Breast epithelium (tissue), 4 donors: ENCODE measurements at regions not wholly inside any gene's neighbourhood (a gene's known extent, or its start where the extent isn't known, plus 50 kb on each side); places are given as distances from the start of the nearest gene placed in this dataset.

Experiments
- DNase-seq, 2 donors: peaks; one replicate each; pipeline ENCODE4 v3.0.0-alpha.2; 2019; ENCODE audit warnings: low spot score in 2 of 2
- H3K27ac ChIP-seq, 2 donors: fragments of 200-600 bp; sonication (generic) in 1 of 2; one replicate each; pipeline ENCODE4 v1.5.1; 2016 to 2019; ENCODE audit warnings: mild to moderate bottlenecking in 1 of 2
- H3K27me3 ChIP-seq, 2 donors: fragments of 200-600 bp; sonication (generic) in 1 of 2; one replicate each; pipeline versions ENCODE4 v1.5.1 to v1.6.0; 2017 to 2019; ENCODE audit warnings: control low read depth in 1 of 2, mild to moderate bottlenecking in 1 of 2
- H3K36me3 ChIP-seq: fragments of 200-600 bp; one replicate; pipeline ENCODE4 v1.5.1; 2019
- H3K4me1 ChIP-seq, 2 donors: fragments of 200-600 bp; sonication (generic); one replicate each; pipeline ENCODE4 v1.5.1; 2016 to 2019; ENCODE audit warnings: control low read depth in 1 of 2
- H3K4me3 ChIP-seq, 3 donors: fragments of 200-600 bp; sonication (generic); 1 replicate in 2 of 3; 2 replicates in 1 of 3; pipeline ENCODE4 v1.5.1; 2016 to 2019; ENCODE audit warnings: mild to moderate bottlenecking in 3 of 3, moderate library complexity in 2 of 3
- H3K9me3 ChIP-seq, 2 donors: fragments of 200-600 bp; sonication (generic) in 1 of 2; one replicate each; pipeline ENCODE4 v1.5.1; 2016 to 2019; ENCODE audit warnings: control low read depth in 1 of 2
- POLR2A ChIP-seq: fragments of 450-650 bp; IDR thresholded peaks from one replicate; pipeline ENCODE4 v1.6.1; 2016; ENCODE audit warnings: antibody characterized with exemption, mild to moderate bottlenecking, moderate library complexity
- POLR2AphosphoS5 ChIP-seq, 3 donors: sonication (generic); formaldehyde crosslinking; IDR thresholded peaks; one replicate each; pipeline ENCODE4 v1.6.1; 2017; ENCODE audit warnings: antibody characterized with exemption in 3 of 3
- intact Hi-C: fragments of 100-400 bp; cut with DNase I; formaldehyde crosslinking; loops from one replicate; pipeline ENCODE4 v1.15.1; 2023; ENCODE audit warnings: low total_unique reads
- TF ChIP-seq, protein P1 (sequence below), 3 donors: fragments of 450-650 bp; IDR thresholded peaks; one replicate each; pipeline ENCODE4 v1.5.1; 2016 to 2017; ENCODE audit warnings: antibody characterized with exemption in 3 of 3, mild to moderate bottlenecking in 3 of 3, moderate library complexity in 3 of 3

DNA sequence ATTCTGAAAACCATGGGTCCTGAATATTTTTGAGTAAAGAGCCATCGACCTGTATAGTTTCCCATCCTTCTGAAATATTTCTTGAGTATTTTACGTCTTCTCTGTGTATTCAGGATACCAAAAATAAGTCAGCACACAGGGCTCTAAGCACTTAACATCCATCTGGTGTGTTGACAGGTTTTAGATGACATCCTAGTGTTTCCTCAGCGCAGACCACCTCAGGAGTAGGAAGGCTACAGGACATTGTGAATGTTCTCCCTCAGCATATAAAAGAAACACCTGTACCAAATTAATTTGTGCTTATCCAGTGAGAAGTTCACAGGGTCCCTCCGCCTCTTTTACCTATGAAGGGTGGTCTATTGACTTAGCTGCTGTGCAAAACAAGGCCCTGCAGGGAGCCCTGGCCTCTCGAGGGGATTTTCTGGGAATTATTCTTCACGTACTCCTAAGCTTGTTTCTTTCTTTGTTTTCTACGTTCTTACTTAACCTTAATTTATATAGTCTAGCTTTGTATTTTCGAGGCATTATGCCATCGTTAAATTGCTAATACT is 241.8 kb downstream of the FBXO8 start:
- no peak overlapping the region for H3K4me3 ChIP-seq
- no peak for DNase-seq
- H3K4me1 ChIP-seq = no peaks in the 10 kb centered on the region
- H3K36me3 ChIP-seq = no peaks in the 10 kb centered on the region
- no peaks in the 10 kb centered on the region for H3K9me3 ChIP-seq
- TF ChIP-seq, protein P1, sequence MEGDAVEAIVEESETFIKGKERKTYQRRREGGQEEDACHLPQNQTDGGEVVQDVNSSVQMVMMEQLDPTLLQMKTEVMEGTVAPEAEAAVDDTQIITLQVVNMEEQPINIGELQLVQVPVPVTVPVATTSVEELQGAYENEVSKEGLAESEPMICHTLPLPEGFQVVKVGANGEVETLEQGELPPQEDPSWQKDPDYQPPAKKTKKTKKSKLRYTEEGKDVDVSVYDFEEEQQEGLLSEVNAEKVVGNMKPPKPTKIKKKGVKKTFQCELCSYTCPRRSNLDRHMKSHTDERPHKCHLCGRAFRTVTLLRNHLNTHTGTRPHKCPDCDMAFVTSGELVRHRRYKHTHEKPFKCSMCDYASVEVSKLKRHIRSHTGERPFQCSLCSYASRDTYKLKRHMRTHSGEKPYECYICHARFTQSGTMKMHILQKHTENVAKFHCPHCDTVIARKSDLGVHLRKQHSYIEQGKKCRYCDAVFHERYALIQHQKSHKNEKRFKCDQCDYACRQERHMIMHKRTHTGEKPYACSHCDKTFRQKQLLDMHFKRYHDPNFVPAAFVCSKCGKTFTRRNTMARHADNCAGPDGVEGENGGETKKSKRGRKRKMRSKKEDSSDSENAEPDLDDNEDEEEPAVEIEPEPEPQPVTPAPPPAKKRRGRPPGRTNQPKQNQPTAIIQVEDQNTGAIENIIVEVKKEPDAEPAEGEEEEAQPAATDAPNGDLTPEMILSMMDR (IDR thresholded peaks at IDR 0.05) = no peak
- TF ChIP-seq POLR2AphosphoS5 (IDR thresholded peaks at IDR 0.05) (no peak), POLR2A (no peak)
- intact Hi-C loops = no loop called here
- H3K27ac ChIP-seq = no peak overlapping the region
- no peaks in the 10 kb centered on the region for H3K27me3 ChIP-seq

DNA sequence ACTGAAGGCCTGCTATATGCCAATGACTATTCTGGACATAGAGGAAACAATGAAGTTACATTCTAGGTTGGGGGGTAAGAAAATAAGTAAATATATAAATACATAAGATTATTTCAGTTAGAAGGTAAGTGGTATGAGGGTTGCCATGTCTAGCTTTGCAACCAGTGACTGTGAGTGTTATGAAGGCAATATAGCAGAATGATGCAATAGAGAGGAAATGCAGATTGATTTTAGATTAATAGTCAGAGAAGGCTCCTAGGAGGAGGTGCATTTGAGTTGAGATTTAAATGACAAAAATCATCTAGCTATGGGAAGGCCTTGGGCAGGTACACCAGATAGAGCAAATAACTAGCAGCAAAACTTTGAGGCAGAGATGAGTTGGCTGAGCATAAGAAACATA is 243.2 kb downstream of the FBXO8 start:
- Histone ChIP-seq H3K4me1 (no peaks in the 10 kb centered on the region), H3K27ac (no peak overlapping the region), H3K4me3 (no peak overlapping the region), H3K27me3 (no peaks in the 10 kb centered on the region), H3K36me3 (no peaks in the 10 kb centered on the region), H3K9me3 (no peaks in the 10 kb centered on the region)
- intact Hi-C loops = no loop called here
- DNase-seq = no peak
- TF ChIP-seq, protein P1 (IDR thresholded peaks at IDR 0.05) = no peak
- TF ChIP-seq POLR2A = no peak
- TF ChIP-seq POLR2AphosphoS5 (IDR thresholded peaks at IDR 0.05) = no peak

DNA sequence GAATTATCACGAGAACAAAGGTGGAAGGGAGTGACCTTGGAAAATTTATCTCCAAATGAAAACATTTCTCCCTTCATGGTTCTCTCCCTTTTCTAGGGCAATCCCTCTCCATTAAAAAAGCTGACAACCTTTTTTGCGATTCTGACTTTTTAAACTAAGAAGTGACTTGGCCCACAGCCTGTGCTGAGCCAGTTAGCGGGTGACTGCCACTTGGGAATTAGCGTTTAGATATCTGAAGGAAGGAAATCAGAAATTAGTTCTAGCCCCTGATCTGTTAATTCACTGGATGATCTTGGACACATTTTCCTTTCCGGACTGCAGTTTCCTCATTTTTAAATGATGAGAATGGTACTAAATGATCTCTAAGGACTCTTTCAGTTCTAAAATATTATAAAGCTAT is 245.0 kb downstream of the FBXO8 start:
- Histone ChIP-seq H3K27me3 (no peaks in the 10 kb centered on the region), H3K9me3 (no peaks in the 10 kb centered on the region), H3K27ac (no peak overlapping the region), H3K4me1 (no peaks in the 10 kb centered on the region), H3K4me3 (no peak overlapping the region), H3K36me3 (no peaks in the 10 kb centered on the region)
- TF ChIP-seq POLR2A (no peak), POLR2AphosphoS5 (IDR thresholded peaks at IDR 0.05) (no peak)
- TF ChIP-seq, protein P1 (IDR thresholded peaks at IDR 0.05) = no peak
- no peak for DNase-seq
- intact Hi-C loops = no loop called here

DNA sequence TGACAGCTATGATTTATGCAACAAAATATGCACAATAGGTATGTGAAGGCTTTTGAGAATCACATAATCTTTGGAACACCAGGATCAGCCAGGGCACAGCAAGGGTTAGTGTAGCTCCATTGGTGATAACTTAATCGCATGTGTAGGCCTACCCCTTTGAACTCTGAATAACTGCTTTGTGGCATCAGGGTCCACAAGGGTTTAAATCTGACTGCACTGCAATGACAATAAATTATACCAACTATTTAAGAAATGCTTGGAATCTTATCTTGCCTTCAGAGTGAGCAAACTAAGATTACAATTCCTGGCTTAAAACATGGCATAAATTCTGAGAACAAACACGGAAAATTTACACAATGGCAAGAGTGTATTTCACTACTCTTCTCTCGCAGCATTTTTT is 245.8 kb downstream of the FBXO8 start:
- Histone ChIP-seq H3K4me1 (no peaks in the 10 kb centered on the region), H3K4me3 (no peak overlapping the region), H3K9me3 (no peaks in the 10 kb centered on the region), H3K36me3 (no peaks in the 10 kb centered on the region), H3K27ac (no peak overlapping the region), H3K27me3 (no peaks in the 10 kb centered on the region)
- intact Hi-C loops = no loop called here
- no peak for DNase-seq
- TF ChIP-seq, protein P1 (IDR thresholded peaks at IDR 0.05) = no peak
- TF ChIP-seq POLR2AphosphoS5 (IDR thresholded peaks at IDR 0.05) = no peak
- no peak for TF ChIP-seq POLR2A

DNA sequence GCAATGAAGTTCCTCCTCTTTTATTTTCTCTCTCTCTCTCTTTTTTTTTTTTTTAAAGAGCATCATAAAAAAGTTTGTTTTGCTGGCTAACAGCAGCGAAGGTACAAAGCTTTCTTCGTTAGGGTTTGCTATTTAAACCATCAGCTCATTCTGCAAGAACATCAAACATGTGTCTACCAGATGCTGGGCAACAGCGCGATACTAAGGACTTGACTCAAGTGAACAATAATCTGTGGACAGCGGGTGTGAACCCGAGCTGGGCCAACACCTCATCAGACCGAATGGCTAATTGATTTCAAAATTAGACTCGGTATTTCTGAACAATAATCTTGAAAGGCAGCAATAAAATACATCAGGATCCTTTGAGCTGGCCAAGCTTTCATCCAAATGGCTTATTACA is 246.4 kb downstream of the FBXO8 start:
- H3K36me3 ChIP-seq = no peaks in the 10 kb centered on the region
- H3K9me3 ChIP-seq = no peaks in the 10 kb centered on the region
- no peak overlapping the region for H3K27ac ChIP-seq
- DNase-seq = no peak
- no peaks in the 10 kb centered on the region for H3K4me1 ChIP-seq
- no peaks in the 10 kb centered on the region for H3K27me3 ChIP-seq
- H3K4me3 ChIP-seq = no peak overlapping the region
- intact Hi-C loops = no loop called here
- TF ChIP-seq POLR2AphosphoS5 (IDR thresholded peaks at IDR 0.05) (peak in 1 of 3 donors; percentile 43), POLR2A (no peak)
- TF ChIP-seq, protein P1 (IDR thresholded peaks at IDR 0.05) = no peak
